ENCODE measurements at regions not wholly inside any gene's neighbourhood (a gene's known extent, or its start where the extent isn't known, plus 50 kb on each side); places are given as distances from the start of the nearest gene placed in this dataset.
"Not testable (repeated sequence)": the region's sequence is repeated elsewhere in the genome, so short reads cannot be mapped to it uniquely, and the experiment has no call there.

DNA sequence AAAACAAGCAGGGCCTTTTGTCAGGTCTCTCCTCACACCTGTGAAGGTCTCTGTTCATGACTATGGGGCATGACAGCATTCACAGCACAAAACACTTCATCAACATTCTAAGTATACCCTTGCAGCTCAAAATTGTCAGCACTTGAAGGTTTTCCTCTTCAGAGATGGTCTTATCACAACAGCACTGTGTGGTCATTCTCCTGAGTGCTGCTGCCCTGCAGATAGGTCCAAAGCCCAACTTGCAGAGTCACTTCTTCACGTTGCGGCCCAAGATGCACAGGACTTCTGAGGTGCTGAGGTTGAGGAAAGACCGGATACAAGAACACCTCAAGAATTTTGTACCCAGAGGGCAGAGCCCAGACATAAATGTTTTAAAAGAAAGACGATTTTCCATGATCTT, 574.5 kb downstream of the UQCRFS1 start:
- no peak overlapping the region for H3K27ac Mint-ChIP-seq
- no peaks in the 10 kb centered on the region for H3K4me1 Mint-ChIP-seq (ENCODE audit: low read depth)
- peaks cover 6% of the 10 kb centered on the region for H3K9me3 Mint-ChIP-seq (ENCODE audit: low read depth)
- no peaks in the 10 kb centered on the region for H3K36me3 Mint-ChIP-seq
- H3K4me3 Mint-ChIP-seq, result no peak overlapping the region
- H3K27me3 Mint-ChIP-seq, result no peaks in the 10 kb centered on the region

DNA sequence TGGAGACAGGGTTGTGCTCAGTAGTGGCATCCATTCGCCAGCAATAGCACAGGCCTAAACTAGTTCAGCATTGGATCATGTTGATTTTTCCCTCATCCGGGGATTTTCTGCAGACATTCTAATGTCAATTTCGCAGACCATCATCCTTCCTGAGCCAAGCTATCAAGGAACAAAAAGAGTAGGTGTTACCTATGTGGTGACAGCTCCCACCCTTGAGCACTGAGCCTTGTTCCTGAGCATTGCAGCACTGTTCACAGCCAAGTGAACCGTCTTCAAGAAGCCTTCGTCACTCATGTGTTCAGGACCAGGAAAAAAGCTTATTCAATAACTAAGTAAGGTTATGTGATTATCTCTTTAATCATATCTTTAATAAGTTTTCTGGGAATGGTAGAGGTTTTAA, 576.2 kb downstream of the UQCRFS1 start:
- Mint-ChIP-seq H3K4me1 (ENCODE audit: low read depth) (peaks cover 9% of the 10 kb centered on the region), H3K27me3 (no peaks in the 10 kb centered on the region), H3K4me3 (no peak overlapping the region), H3K9me3 (ENCODE audit: low read depth) (peaks cover 6% of the 10 kb centered on the region), H3K36me3 (no peaks in the 10 kb centered on the region), H3K27ac (no peak overlapping the region)

DNA sequence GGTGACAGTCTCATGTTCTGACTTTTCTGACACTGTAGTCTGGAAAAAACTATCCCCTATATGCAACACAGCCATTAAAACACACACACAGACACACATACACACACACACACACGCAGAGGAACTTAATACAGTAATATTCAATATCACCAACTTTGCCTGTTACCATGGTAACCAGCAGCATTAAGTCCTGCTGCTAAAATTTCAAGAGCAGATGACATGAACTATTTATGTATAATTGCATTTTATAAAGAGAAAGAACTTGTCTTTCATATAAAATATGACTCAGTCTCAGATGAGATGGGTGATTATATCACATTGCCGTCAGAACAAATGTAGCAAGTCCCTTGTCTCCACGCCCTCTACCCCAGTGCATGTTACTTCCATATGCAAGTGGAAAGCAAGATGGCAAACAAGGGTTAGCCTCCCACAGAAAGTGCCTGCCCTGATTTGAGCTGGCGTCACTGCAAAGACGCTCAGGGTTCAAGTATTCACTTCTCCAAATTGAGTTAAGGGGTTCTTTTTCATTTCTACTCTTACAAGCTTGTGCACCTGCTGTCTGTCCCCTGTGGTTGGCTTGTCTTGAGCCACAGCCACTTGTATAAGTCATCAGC, 576.8 kb downstream of the UQCRFS1 start:
- Mint-ChIP-seq H3K9me3 (ENCODE audit: low read depth) (peaks cover 6% of the 10 kb centered on the region), H3K27me3 (no peaks in the 10 kb centered on the region), H3K27ac (no peak overlapping the region), H3K4me3 (no peak overlapping the region), H3K36me3 (no peaks in the 10 kb centered on the region), H3K4me1 (ENCODE audit: low read depth) (peaks cover 10% of the 10 kb centered on the region)

DNA sequence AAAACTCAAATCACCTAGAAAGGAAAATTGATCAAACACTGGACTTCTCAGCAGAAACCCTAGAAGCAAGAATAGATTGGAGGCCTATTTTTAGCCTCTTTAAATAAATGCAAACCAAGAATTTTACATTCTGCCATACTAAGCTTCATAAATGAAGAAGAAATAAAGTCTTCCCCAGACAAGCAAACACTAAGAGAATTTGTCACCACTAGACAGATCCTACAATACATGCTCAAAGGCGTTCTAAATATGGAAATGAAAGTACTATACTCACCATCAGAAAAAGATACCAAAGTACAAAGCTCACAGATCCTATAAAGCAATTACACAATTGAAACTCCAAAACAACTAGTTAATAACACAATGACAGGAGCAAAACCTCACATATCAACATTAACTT, 578.1 kb downstream of the UQCRFS1 start:
- H3K27ac Mint-ChIP-seq, result no peak overlapping the region
- no peak overlapping the region for H3K4me3 Mint-ChIP-seq
- H3K9me3 Mint-ChIP-seq (ENCODE audit: low read depth), result peaks cover 6% of the 10 kb centered on the region
- peaks cover 10% of the 10 kb centered on the region for H3K4me1 Mint-ChIP-seq (ENCODE audit: low read depth)
- H3K36me3 Mint-ChIP-seq, result no peaks in the 10 kb centered on the region
- H3K27me3 Mint-ChIP-seq, result no peaks in the 10 kb centered on the region

DNA sequence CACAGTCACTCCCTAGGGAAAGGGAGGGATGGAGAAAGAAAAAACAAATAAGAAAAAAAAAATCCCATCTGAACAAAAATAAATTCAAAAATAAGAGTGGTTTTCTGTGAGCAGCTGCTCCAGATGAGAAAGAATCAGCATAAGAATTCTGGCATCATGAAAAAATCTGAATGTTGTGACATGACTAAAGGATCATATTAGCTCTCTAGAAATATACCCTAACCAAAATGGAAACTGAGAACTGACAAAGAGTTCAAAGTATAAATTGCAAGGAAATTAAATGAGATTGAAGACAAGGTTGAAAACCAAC, 579.0 kb downstream of the UQCRFS1 start:
- Mint-ChIP-seq H3K27ac (no peak overlapping the region), H3K36me3 (no peaks in the 10 kb centered on the region), H3K4me1 (ENCODE audit: low read depth) (peaks cover 10% of the 10 kb centered on the region), H3K27me3 (no peaks in the 10 kb centered on the region), H3K4me3 (no peak overlapping the region), H3K9me3 (ENCODE audit: low read depth) (peaks cover 6% of the 10 kb centered on the region)

DNA sequence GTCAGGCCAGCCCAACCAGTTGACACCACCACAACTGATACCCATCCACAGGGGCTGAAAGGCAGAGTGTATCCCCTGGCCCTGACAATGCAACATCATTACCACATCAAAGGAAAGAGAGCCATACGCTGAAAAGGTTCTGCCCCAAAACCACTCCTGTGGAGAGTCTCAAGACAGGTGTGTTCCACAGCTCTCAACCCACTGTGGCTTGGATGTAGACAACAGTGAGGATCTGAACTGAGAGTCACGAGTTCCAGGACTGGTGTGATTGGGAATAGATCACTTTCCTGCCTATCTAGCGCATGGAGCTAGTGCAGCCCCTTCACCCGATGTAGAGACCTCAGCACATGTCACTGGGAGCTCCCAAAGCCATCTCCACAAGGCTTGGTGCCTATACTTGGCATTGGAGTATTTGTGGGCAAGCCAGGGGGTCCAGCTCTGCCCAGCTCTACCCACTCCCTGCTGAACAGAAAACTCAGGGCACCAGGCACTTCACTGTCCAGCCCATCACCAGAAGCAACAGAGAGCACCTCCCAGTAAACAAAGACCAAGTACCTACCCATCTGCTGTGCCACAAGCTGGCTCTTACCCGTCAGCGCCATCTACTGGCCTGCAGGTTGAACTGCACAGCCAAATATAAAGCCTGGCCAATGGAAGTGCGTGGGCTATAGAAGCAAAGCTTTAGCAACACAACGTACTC, 579.5 kb downstream of the UQCRFS1 start:
- Mint-ChIP-seq H3K27me3 (no peaks in the 10 kb centered on the region), H3K4me1 (ENCODE audit: low read depth) (peaks cover 10% of the 10 kb centered on the region), H3K9me3 (ENCODE audit: low read depth) (peaks cover 6% of the 10 kb centered on the region), H3K36me3 (no peaks in the 10 kb centered on the region), H3K4me3 (no peak overlapping the region), H3K27ac (no peak overlapping the region)

DNA sequence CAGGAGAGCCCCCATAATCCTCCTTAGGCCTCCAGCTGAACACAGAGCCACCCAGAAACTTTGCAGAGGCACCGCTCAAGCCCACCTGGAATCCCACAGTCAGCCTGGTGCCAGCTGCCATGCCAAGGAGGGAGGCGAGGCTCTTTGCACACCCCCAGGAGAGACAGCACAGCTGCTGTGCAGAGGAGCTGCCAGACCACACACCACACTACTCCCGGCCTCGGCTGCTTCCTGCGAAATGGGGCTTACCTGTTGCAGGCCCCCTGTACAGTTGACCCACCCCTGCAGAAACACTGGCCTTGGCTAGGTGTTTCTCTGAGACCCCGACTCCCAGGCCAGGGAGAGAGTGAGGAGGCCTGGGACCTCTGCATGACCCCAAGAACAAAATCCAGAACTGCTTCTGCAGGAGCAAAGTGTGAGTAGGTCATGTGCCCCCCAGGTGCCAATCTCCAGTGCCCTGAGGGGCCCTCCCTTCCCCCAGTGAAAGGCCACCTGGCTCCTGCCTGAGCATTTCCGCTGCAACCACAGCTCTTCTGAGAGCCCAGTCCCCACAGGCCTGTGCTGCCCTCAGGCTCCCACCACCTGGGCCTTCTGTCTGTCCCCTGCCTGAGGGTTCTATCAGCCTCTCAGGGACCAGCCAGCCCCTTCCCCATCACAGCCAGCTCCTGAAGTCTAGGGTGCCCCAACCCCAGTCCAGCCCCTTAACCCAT, 580.4 kb downstream of the UQCRFS1 start:
- H3K27me3 Mint-ChIP-seq, result no peaks in the 10 kb centered on the region
- H3K4me1 Mint-ChIP-seq (ENCODE audit: low read depth), result peaks cover 10% of the 10 kb centered on the region
- H3K27ac Mint-ChIP-seq, result no peak overlapping the region
- H3K36me3 Mint-ChIP-seq, result no peaks in the 10 kb centered on the region
- no peak overlapping the region for H3K4me3 Mint-ChIP-seq
- peaks cover 11% of the 10 kb centered on the region for H3K9me3 Mint-ChIP-seq (ENCODE audit: low read depth)

DNA sequence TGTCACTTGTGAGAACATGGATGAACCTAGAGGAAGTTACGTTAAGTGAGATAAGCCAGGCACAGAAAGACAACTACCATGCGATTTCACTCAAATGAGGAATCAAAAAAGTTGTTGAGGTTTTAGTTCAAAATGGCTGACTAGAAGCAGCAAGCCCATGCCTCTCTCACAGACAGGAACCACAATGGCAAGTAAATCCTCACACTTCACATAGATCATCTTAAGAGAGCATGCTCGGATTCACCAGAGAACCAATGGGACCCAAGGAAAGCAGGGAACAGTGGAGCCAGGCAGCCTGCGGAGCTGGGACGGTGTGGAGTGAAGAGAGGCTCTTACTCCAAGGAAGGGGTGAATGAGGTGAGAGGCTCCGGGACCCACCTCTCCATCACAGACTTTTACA, 581.0 kb downstream of the UQCRFS1 start:
- no peaks in the 10 kb centered on the region for H3K27me3 Mint-ChIP-seq
- H3K4me1 Mint-ChIP-seq (ENCODE audit: low read depth), result peaks cover 10% of the 10 kb centered on the region
- no peak overlapping the region for H3K4me3 Mint-ChIP-seq
- no peak overlapping the region for H3K27ac Mint-ChIP-seq
- no peaks in the 10 kb centered on the region for H3K36me3 Mint-ChIP-seq
- peaks cover 12% of the 10 kb centered on the region for H3K9me3 Mint-ChIP-seq (ENCODE audit: low read depth)

DNA sequence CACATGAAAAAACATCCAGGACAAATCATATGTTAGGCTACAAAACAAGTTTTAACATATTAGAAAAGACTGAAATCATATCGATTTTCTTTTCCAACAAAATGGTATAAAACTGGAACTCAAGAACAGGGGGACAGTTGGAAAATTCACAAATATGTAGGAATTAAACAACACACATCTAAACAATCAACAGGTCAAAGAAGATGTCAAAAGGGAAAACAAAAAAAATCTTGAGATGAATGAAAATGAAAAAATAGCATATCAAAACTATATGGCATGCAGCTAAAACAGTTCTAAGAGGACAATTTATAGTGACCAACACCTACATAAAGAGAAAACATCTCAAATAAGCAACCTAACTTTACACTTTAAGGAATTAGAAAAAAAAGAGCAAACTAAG, 585.3 kb downstream of the UQCRFS1 start:
- Mint-ChIP-seq H3K9me3 (ENCODE audit: low read depth) (peaks cover 10% of the 10 kb centered on the region), H3K4me1 (ENCODE audit: low read depth) (peaks cover 4% of the 10 kb centered on the region), H3K4me3 (no peak overlapping the region), H3K27me3 (no peaks in the 10 kb centered on the region), H3K27ac (no peak overlapping the region), H3K36me3 (no peaks in the 10 kb centered on the region)

DNA sequence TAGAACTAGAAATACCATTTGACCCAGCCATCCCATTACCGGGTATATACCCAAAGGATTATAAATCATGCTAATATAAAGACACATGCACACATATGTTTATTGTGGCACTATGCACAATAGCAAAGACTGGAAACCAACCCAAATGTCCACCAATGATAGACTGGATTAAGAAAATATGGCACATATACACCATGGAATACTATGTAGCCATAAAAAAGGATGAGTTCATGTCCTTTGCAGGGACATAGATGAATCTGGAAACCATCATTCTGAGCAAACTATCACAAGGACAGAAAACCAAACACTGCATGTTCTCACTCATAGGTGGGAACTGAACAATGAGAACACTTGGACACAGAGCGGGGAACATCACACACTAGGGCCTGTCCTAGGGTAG, 586.5 kb downstream of the UQCRFS1 start:
- not testable (repeated sequence) for H3K27me3 Mint-ChIP-seq; H3K9me3 Mint-ChIP-seq (ENCODE audit: low read depth); H3K36me3 Mint-ChIP-seq

DNA sequence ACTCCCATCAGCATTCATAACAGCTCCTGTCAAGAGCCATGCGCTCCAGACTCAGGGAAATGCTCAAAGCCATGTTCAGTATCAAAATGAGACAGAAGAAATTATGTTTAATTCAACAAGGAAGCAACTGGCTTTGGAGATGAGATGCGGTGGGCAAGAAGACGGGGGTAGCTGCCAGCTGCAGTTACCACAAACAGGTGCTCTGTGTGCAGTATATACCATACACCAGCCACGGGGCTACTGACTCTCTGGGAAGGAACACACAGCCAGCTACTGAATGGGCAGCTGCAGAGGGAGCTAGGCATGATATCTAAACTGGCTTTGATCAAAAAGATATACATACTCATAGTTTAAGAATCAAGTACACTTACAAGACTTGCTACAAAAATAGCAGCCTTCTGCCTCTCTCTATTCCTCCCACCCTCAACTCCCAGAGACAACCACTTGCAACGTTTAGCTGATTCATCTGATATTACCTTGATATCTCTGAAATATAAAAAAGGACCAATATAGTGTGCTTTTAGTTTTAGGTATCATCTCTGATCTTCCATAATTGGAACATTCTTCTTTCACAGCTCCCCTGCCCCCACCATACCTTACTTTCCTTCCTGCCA, 593.0 kb downstream of the UQCRFS1 start:
- Mint-ChIP-seq H3K27ac (no peak overlapping the region), H3K9me3 (ENCODE audit: low read depth) (peaks cover 3% of the 10 kb centered on the region)

More for the DNA sequence above, 586.5 kb downstream of the UQCRFS1 start:
- not testable (repeated sequence) for H3K4me3 Mint-ChIP-seq; H3K4me1 Mint-ChIP-seq (ENCODE audit: low read depth); H3K27ac Mint-ChIP-seq

DNA sequence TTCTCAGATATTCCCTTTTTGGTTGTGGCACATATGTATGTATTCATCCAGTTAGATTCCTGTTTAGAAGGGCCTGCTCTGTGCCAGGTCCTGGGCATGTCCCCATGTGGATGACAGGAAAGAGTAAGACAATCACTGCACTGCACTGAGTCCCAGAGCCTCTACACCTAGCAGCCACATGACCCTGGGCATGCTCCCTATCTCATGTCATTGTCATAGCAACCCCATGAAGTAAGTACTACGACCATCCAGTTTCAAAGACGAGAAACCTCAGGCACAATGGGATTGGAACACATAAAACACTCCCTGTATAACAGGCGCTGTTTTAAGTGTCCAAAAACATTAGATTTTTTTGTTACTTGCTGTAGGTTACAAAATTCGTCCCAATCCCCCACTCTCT, 594.4 kb downstream of the UQCRFS1 start:
- Mint-ChIP-seq H3K4me1 (ENCODE audit: low read depth) (no peaks in the 10 kb centered on the region), H3K27me3 (no peaks in the 10 kb centered on the region), H3K4me3 (no peak overlapping the region), H3K27ac (no peak overlapping the region), H3K9me3 (ENCODE audit: low read depth) (peaks cover 3% of the 10 kb centered on the region), H3K36me3 (no peaks in the 10 kb centered on the region)

More for the DNA sequence above, 593.0 kb downstream of the UQCRFS1 start:
- H3K27me3 Mint-ChIP-seq, result no peaks in the 10 kb centered on the region
- H3K4me1 Mint-ChIP-seq (ENCODE audit: low read depth), result no peaks in the 10 kb centered on the region
- no peaks in the 10 kb centered on the region for H3K36me3 Mint-ChIP-seq
- H3K4me3 Mint-ChIP-seq, result no peak overlapping the region

DNA sequence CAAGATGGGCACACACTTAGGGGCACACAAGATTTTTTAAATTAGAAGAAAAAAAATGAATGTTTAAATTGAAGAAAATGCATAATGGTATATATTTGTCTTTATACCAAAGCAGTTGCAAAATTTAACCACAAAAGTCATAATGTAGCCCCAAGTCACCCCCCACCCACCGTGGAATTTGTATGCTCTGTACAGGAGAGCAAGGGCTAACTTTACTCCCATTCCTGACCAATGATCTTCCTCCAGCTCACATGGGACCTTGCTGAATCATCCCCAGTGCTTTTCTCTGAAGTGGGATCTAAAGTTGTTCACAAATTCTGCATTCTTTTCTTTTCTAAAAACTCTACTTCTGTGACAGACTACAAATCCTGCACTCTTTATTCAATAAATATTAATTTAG, 597.0 kb downstream of the UQCRFS1 start:
- H3K4me1 Mint-ChIP-seq (ENCODE audit: low read depth), result no peaks in the 10 kb centered on the region
- no peaks in the 10 kb centered on the region for H3K27me3 Mint-ChIP-seq
- H3K4me3 Mint-ChIP-seq, result no peak overlapping the region
- peaks cover 3% of the 10 kb centered on the region for H3K9me3 Mint-ChIP-seq (ENCODE audit: low read depth)
- no peak overlapping the region for H3K27ac Mint-ChIP-seq
- no peaks in the 10 kb centered on the region for H3K36me3 Mint-ChIP-seq

DNA sequence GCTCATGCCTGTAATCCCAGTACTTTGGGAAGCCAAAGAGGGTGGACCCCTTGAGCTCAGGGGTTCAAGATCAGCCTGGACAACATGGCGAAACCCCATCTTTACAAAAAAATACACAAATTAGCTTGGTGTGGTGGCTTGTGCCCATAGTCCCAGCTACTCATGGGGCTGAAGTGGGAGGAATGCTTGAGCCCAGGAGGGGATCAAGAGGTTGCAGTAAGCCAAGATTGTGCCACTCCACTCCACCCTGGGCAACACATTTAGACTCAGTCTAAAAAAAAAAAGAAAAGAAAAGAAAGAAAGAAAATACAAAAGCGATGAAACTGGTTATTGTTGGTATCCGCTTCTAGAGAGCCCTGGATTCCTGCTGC, 597.4 kb downstream of the UQCRFS1 start:
- Mint-ChIP-seq H3K27ac (no peak overlapping the region), H3K4me1 (ENCODE audit: low read depth) (no peaks in the 10 kb centered on the region), H3K4me3 (no peak overlapping the region), H3K36me3 (no peaks in the 10 kb centered on the region), H3K9me3 (ENCODE audit: low read depth) (peaks cover 3% of the 10 kb centered on the region), H3K27me3 (no peaks in the 10 kb centered on the region)

Data from activated naive CD8-positive, alpha-beta T cell (primary cell).